ENCODE measurements at regions not wholly inside any gene's neighbourhood (a gene's known extent, or its start where the extent isn't known, plus 50 kb on each side); places are given as distances from the start of the nearest gene placed in this dataset.

- H3K4me1 Mint-ChIP-seq: no peaks in the 10 kb centered on the region
- H3K27me3 Mint-ChIP-seq (ENCODE audit: low read depth, poor library complexity): peaks cover 45% of the 10 kb centered on the region
- no peak for DNase-seq
- no peak overlapping the region for H3K27ac Mint-ChIP-seq
- no peak for TF ChIP-seq CTCF (IDR thresholded peaks at IDR 0.05)
- no peaks in the 10 kb centered on the region for H3K9me3 Mint-ChIP-seq
- H3K4me3 Mint-ChIP-seq: no peak overlapping the region
- H3K36me3 Mint-ChIP-seq (ENCODE audit: low read depth): no peaks in the 10 kb centered on the region
These were observed 123.6 kb downstream of the CHST1 start for GRCh38 chr11:45541693-45542434.

GRCh38 chr11:45538939-45539338 lies 126.5 kb downstream of the CHST1 start:
- Mint-ChIP-seq H3K27me3 (ENCODE audit: low read depth, poor library complexity) (peaks cover 38% of the 10 kb centered on the region), H3K9me3 (no peaks in the 10 kb centered on the region), H3K36me3 (ENCODE audit: low read depth) (no peaks in the 10 kb centered on the region), H3K4me3 (no peak overlapping the region), H3K27ac (no peak overlapping the region), H3K4me1 (no peaks in the 10 kb centered on the region)
- no peak for DNase-seq
- TF ChIP-seq CTCF (IDR thresholded peaks at IDR 0.05): no peak

- no peak for DNase-seq
- Mint-ChIP-seq H3K27ac (no peak overlapping the region), H3K9me3 (no peaks in the 10 kb centered on the region), H3K27me3 (ENCODE audit: low read depth, poor library complexity) (peaks cover 33% of the 10 kb centered on the region), H3K4me3 (no peak overlapping the region), H3K4me1 (no peaks in the 10 kb centered on the region), H3K36me3 (ENCODE audit: low read depth) (no peaks in the 10 kb centered on the region)
- TF ChIP-seq CTCF (IDR thresholded peaks at IDR 0.05): no peak
These were observed 127.1 kb downstream of the CHST1 start for GRCh38 chr11:45538363-45538762.

GRCh38 chr11:45537614-45538013 lies 127.8 kb downstream of the CHST1 start:
- no peak for DNase-seq
- H3K27ac Mint-ChIP-seq: no peak overlapping the region
- TF ChIP-seq CTCF (IDR thresholded peaks at IDR 0.05): no peak
- H3K9me3 Mint-ChIP-seq: no peaks in the 10 kb centered on the region
- peaks cover 29% of the 10 kb centered on the region for H3K27me3 Mint-ChIP-seq (ENCODE audit: low read depth, poor library complexity)
- no peak overlapping the region for H3K4me3 Mint-ChIP-seq
- H3K4me1 Mint-ChIP-seq: no peaks in the 10 kb centered on the region
- no peaks in the 10 kb centered on the region for H3K36me3 Mint-ChIP-seq (ENCODE audit: low read depth)

- Mint-ChIP-seq H3K27ac (no peak overlapping the region), H3K4me3 (no peak overlapping the region), H3K36me3 (ENCODE audit: low read depth) (no peaks in the 10 kb centered on the region), H3K4me1 (no peaks in the 10 kb centered on the region), H3K27me3 (ENCODE audit: low read depth, poor library complexity) (peaks cover 26% of the 10 kb centered on the region), H3K9me3 (no peaks in the 10 kb centered on the region)
- no peak for TF ChIP-seq CTCF (IDR thresholded peaks at IDR 0.05)
- DNase-seq: no peak
These were observed 130.4 kb downstream of the CHST1 start for GRCh38 chr11:45535033-45535432.

GRCh38 chr11:45534132-45534531 lies 131.3 kb downstream of the CHST1 start:
- no peak for DNase-seq
- H3K27ac Mint-ChIP-seq: no peak overlapping the region

More at GRCh38 chr11:45534132-45534531, 131.3 kb downstream of the CHST1 start:
- Mint-ChIP-seq H3K4me1 (no peaks in the 10 kb centered on the region), H3K4me3 (no peak overlapping the region), H3K9me3 (no peaks in the 10 kb centered on the region), H3K27me3 (ENCODE audit: low read depth, poor library complexity) (peaks cover 22% of the 10 kb centered on the region), H3K36me3 (ENCODE audit: low read depth) (no peaks in the 10 kb centered on the region)
- TF ChIP-seq CTCF (IDR thresholded peaks at IDR 0.05): no peak

Data from nephron progenitor cell (in vitro differentiated cells).